Lower leg skin (tissue), 3 donors: ENCODE measurements at regions not wholly inside any gene's neighbourhood (a gene's known extent, or its start where the extent isn't known, plus 50 kb on each side); places are given as distances from the start of the nearest gene placed in this dataset.

ENCODE experiments used
- CTCF ChIP-seq, 3 donors: fragments of 450-650 bp; IDR thresholded peaks; one replicate each; pipeline ENCODE4 v1.5.1; 2016; ENCODE audit warnings: antibody characterized with exemption in 3 of 3, mild to moderate bottlenecking in 3 of 3, moderate library complexity in 2 of 3
- POLR2A ChIP-seq, 2 donors: fragments of 450-650 bp; IDR thresholded peaks; one replicate each; pipeline ENCODE4 v1.6.1; 2016 to 2017; ENCODE audit warnings: antibody characterized with exemption in 2 of 2, mild to moderate bottlenecking in 1 of 2, moderate library complexity in 1 of 2

GRCh38 chr1:232873412-232873811, 68.2 kb downstream of the MAP10 start:
- TF ChIP-seq CTCF (IDR thresholded peaks at IDR 0.05) (no peak), POLR2A (IDR thresholded peaks at IDR 0.05) (no peak)
